Activated B cell treated with CpG ODN at 0.5 μM for 24 hours (primary cell): ENCODE measurements at regions not wholly inside any gene's neighbourhood (a gene's known extent, or its start where the extent isn't known, plus 50 kb on each side); places are given as distances from the start of the nearest gene placed in this dataset.

Source experiments
- ATAC-seq: fragments of 200-7000 bp; cut with Tn5 transposase; one replicate; pipeline ENCODE4 v1.10.0; 2021; ENCODE audit warnings: low read depth, mild to moderate bottlenecking, moderate library complexity
- CTCF ChIA-PET: fragments of 350-600 bp; sonication (Branson Sonifier 250); formaldehyde crosslinking; loops from one replicate; lab custom pipeline; 2021; ENCODE audit warnings: antibody characterized with exemption; lab: Charles Lee
- POLR2A ChIA-PET: fragments of 350-600 bp; sonication (Branson Sonifier 250); formaldehyde crosslinking; loops from one replicate; lab custom pipeline; 2021; ENCODE audit warnings: antibody characterized with exemption; lab: Charles Lee
- DNase-seq: peaks from one replicate; pipeline ENCODE4 v3.0.0; 2022
- H3K27ac Mint-ChIP-seq: one replicate; pipeline ENCODE4 v1.8.0; 2020; ENCODE audit warnings: mixed read lengths
- H3K27me3 Mint-ChIP-seq: one replicate; pipeline ENCODE4 v1.8.0; 2021; ENCODE audit warnings: mixed read lengths
- H3K36me3 Mint-ChIP-seq: one replicate; pipeline ENCODE4 v1.8.0; 2021; ENCODE audit warnings: low read depth, mixed read lengths
- H3K4me1 Mint-ChIP-seq: one replicate; pipeline ENCODE4 v1.8.0; 2021; ENCODE audit warnings: mixed read lengths
- H3K4me3 Mint-ChIP-seq: one replicate; pipeline ENCODE4 v1.8.0; 2020; ENCODE audit warnings: mild to moderate bottlenecking, mixed read lengths
- H3K9me3 Mint-ChIP-seq: one replicate; pipeline ENCODE4 v1.8.0; 2020; ENCODE audit warnings: mixed read lengths
- CTCF ChIP-seq: fragments of 200-600 bp; IDR thresholded peaks from one replicate; pipeline ENCODE4 v1.8.0; 2022; ENCODE audit warnings: antibody characterized with exemption, mild to moderate bottlenecking
- intact Hi-C: fragments of 100-400 bp; cut with micrococcal nuclease; formaldehyde crosslinking; loops from one replicate; pipeline ENCODE4 v1.15.1; 2024

GRCh38 chr7:130823060-130823459, 89.1 kb upstream of the KLF14 start:
- ATAC-seq (no peak), DNase-seq (no peak)
- Mint-ChIP-seq H3K27me3 (peaks cover 3% of the 10 kb centered on the region), H3K4me3 (no peak overlapping the region), H3K36me3 (peaks cover 7% of the 10 kb centered on the region), H3K27ac (no peak overlapping the region), H3K9me3 (peaks cover 22% of the 10 kb centered on the region), H3K4me1 (peaks cover 3% of the 10 kb centered on the region)
- intact Hi-C loops = no loop called here
- ChIA-PET CTCF (no interaction called here), POLR2A (no interaction called here)
- no peak for TF ChIP-seq CTCF

- POLR2A ChIA-PET = no interaction called here
- DNase-seq (no peak), ATAC-seq (no peak)
- H3K27me3 Mint-ChIP-seq = peaks cover 2% of the 10 kb centered on the region
- no peak overlapping the region for H3K4me3 Mint-ChIP-seq
- H3K9me3 Mint-ChIP-seq = peaks cover 26% of the 10 kb centered on the region
- CTCF ChIA-PET = no interaction called here
- TF ChIP-seq CTCF = no peak
- H3K4me1 Mint-ChIP-seq = peaks cover 3% of the 10 kb centered on the region
- intact Hi-C loops = no loop called here
- H3K27ac Mint-ChIP-seq = no peak overlapping the region
- H3K36me3 Mint-ChIP-seq = peaks cover 7% of the 10 kb centered on the region
Measured at GRCh38 chr7:130825819-130826218, 91.8 kb upstream of the KLF14 start.

GRCh38 chr7:130829415-130829814, 95.4 kb upstream of the KLF14 start:
- no peak overlapping the region for H3K4me3 Mint-ChIP-seq
- ATAC-seq (no peak), DNase-seq (no peak)
- TF ChIP-seq CTCF = no peak
- intact Hi-C loops = no loop called here
- H3K9me3 Mint-ChIP-seq = peaks cover 26% of the 10 kb centered on the region
- ChIA-PET POLR2A (no interaction called here), CTCF (no interaction called here)
- no peak overlapping the region for H3K27ac Mint-ChIP-seq
- no peaks in the 10 kb centered on the region for H3K4me1 Mint-ChIP-seq
- H3K36me3 Mint-ChIP-seq = peaks cover 7% of the 10 kb centered on the region
- H3K27me3 Mint-ChIP-seq = peaks cover 2% of the 10 kb centered on the region

- ATAC-seq (no peak), DNase-seq (no peak)
- no peak overlapping the region for H3K27ac Mint-ChIP-seq
- ChIA-PET CTCF (interaction anchor here (3.9 kb wide), 1 partner anchor 759 kb away, joined by 23 read pairs; the partner anchor contains the start of gene KLHDC10), POLR2A (no interaction called here)
- no peaks in the 10 kb centered on the region for H3K36me3 Mint-ChIP-seq
- peaks cover 16% of the 10 kb centered on the region for H3K9me3 Mint-ChIP-seq
- no peak for TF ChIP-seq CTCF
- peaks cover 8% of the 10 kb centered on the region for H3K27me3 Mint-ChIP-seq
- H3K4me3 Mint-ChIP-seq = no peak overlapping the region
- intact Hi-C loops = loop anchor here (5.0 kb wide), 1 partner anchor 74 kb away; no protein-coding TSS in a partner anchor
- no peaks in the 10 kb centered on the region for H3K4me1 Mint-ChIP-seq
Measured at GRCh38 chr7:130831322-130831721, 97.3 kb upstream of the KLF14 start.

- Mint-ChIP-seq H3K4me1 (no peaks in the 10 kb centered on the region), H3K27me3 (peaks cover 8% of the 10 kb centered on the region), H3K27ac (no peak overlapping the region), H3K9me3 (peaks cover 11% of the 10 kb centered on the region), H3K4me3 (no peak overlapping the region), H3K36me3 (no peaks in the 10 kb centered on the region)
- ATAC-seq = no peak
- peak; percentile 79 for TF ChIP-seq CTCF
- POLR2A ChIA-PET = no interaction called here
- CTCF ChIA-PET = interaction anchor here (0.7 to 3.9 kb wide), 4 partner anchors 9 to 795 kb away, joined by 3 to 23 read pairs (median 4); partner anchors contain the start of gene KLHDC10
- intact Hi-C loops = loop anchor here (1.0 to 5.0 kb wide), 5 partner anchors 75 to 795 kb away; no protein-coding TSS in a partner anchor
- no peak for DNase-seq
Measured at GRCh38 chr7:130831817-130832481, 97.9 kb upstream of the KLF14 start.
